ENCODE measurements at regions not wholly inside any gene's neighbourhood (a gene's known extent, or its start where the extent isn't known, plus 50 kb on each side); places are given as distances from the start of the nearest gene placed in this dataset.

DNA sequence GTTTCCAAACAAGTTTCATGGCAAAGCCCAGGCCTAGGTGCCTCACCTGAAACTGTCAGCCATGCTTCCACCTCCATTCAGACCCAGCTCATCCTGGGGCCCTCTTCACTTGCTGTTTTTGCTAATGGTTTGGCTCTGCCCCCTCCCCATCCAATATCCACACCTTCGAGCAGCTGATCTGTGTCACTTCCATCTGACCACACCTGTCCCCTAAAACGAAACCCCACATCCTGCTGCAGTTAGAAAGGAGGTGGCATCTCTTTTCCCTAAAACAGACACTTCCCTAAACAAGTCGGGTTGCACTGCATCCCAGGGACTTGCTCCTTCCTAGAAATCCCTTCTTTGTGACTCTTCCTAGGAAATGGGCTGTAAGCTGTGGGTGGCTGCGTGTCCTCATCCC is 748.7 kb upstream of the SALL3 start:
- Histone ChIP-seq H3K4me1 (ENCODE audit: control insufficient read depth in 5 of 5, insufficient read depth in 5 of 5, low read length in 5 of 5) (no peaks in the 10 kb centered on the region), H3K9me3 (ENCODE audit: control insufficient read depth in 5 of 5, low read length in 5 of 5) (peaks cover 0 to 2% (median 0%) of the 10 kb centered on the region in 5 donors), H3K27ac (ENCODE audit: low read depth, low read length) (no peak overlapping the region), H3K27me3 (ENCODE audit: control insufficient read depth in 5 of 5, insufficient read depth in 4 of 5, low read length in 5 of 5) (peaks cover 0 to 7% (median 0%) of the 10 kb centered on the region in 5 donors), H3K36me3 (ENCODE audit: control insufficient read depth in 5 of 5, insufficient read depth in 5 of 5, low read length in 5 of 5) (no peaks in the 10 kb centered on the region), H3K9ac (ENCODE audit: low read length in 5 of 5) (no peak overlapping the region), H3K4me3 (ENCODE audit: low read depth in 1 of 5, low read length in 5 of 5) (no peak overlapping the region)

- Histone ChIP-seq H3K9me3 (ENCODE audit: control insufficient read depth in 5 of 5, low read length in 5 of 5) (peaks cover 0 to 2% (median 0%) of the 10 kb centered on the region in 5 donors), H3K36me3 (ENCODE audit: control insufficient read depth in 5 of 5, insufficient read depth in 5 of 5, low read length in 5 of 5) (no peaks in the 10 kb centered on the region)
Measured at GRCh38 chr18:78232196-78232595, 747.4 kb upstream of the SALL3 start.

GRCh38 chr18:78237864-78238263 is 741.8 kb upstream of the SALL3 start:
- Histone ChIP-seq H3K4me1 (ENCODE audit: control insufficient read depth in 5 of 5, insufficient read depth in 5 of 5, low read length in 5 of 5) (peaks cover 0 to 14% (median 10%) of the 10 kb centered on the region in 5 donors), H3K36me3 (ENCODE audit: control insufficient read depth in 5 of 5, insufficient read depth in 5 of 5, low read length in 5 of 5) (no peaks in the 10 kb centered on the region), H3K4me3 (ENCODE audit: low read depth in 1 of 5, low read length in 5 of 5) (no peak overlapping the region), H3K27ac (ENCODE audit: low read depth, low read length) (no peak overlapping the region), H3K9me3 (ENCODE audit: control insufficient read depth in 5 of 5, low read length in 5 of 5) (peaks cover 0 to 4% (median 0%) of the 10 kb centered on the region in 5 donors), H3K9ac (ENCODE audit: low read length in 5 of 5) (no peak overlapping the region), H3K27me3 (ENCODE audit: control insufficient read depth in 5 of 5, insufficient read depth in 4 of 5, low read length in 5 of 5) (no peaks in the 10 kb centered on the region)

More at GRCh38 chr18:78232196-78232595, 747.4 kb upstream of the SALL3 start:
- H3K4me3 ChIP-seq (ENCODE audit: low read depth in 1 of 5, low read length in 5 of 5), result no peak overlapping the region
- H3K9ac ChIP-seq (ENCODE audit: low read length in 5 of 5), result no peak overlapping the region
- no peaks in the 10 kb centered on the region for H3K4me1 ChIP-seq (ENCODE audit: control insufficient read depth in 5 of 5, insufficient read depth in 5 of 5, low read length in 5 of 5)
- H3K27me3 ChIP-seq (ENCODE audit: control insufficient read depth in 5 of 5, insufficient read depth in 4 of 5, low read length in 5 of 5), result peaks cover 0 to 7% (median 0%) of the 10 kb centered on the region in 5 donors
- no peak overlapping the region for H3K27ac ChIP-seq (ENCODE audit: low read depth, low read length)

- Histone ChIP-seq H3K27me3 (ENCODE audit: control insufficient read depth in 5 of 5, insufficient read depth in 4 of 5, low read length in 5 of 5) (no peaks in the 10 kb centered on the region), H3K9me3 (ENCODE audit: control insufficient read depth in 5 of 5, low read length in 5 of 5) (peaks cover 0 to 4% (median 0%) of the 10 kb centered on the region in 5 donors), H3K9ac (ENCODE audit: low read length in 5 of 5) (no peak overlapping the region)
Measured at GRCh38 chr18:78238404-78239089, 741.1 kb upstream of the SALL3 start.

DNA sequence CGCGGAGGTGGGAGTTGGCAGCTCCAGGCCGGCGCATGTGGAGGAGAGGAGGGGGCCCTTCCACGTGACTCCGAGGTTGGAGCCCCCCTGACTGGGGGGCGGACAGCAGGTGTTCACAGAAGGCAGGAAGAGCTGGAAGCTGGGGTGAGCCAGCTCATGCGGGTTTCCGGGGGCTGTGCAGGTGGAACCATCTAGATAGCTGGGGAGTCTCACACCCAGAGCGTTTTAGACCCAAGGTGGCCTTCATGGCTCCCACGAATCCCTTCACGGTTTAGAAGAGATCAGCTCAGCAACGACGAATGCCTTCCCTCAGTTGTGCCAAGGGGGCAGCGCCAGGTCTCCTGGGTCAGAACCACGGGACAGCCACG is 740.5 kb upstream of the SALL3 start:
- Histone ChIP-seq H3K27me3 (ENCODE audit: control insufficient read depth in 5 of 5, insufficient read depth in 4 of 5, low read length in 5 of 5) (no peaks in the 10 kb centered on the region), H3K4me1 (ENCODE audit: control insufficient read depth in 5 of 5, insufficient read depth in 5 of 5, low read length in 5 of 5) (peaks cover 0 to 17% (median 10%) of the 10 kb centered on the region in 5 donors), H3K9ac (ENCODE audit: low read length in 5 of 5) (no peak overlapping the region), H3K9me3 (ENCODE audit: control insufficient read depth in 5 of 5, low read length in 5 of 5) (peaks cover 0 to 4% (median 0%) of the 10 kb centered on the region in 5 donors), H3K36me3 (ENCODE audit: control insufficient read depth in 5 of 5, insufficient read depth in 5 of 5, low read length in 5 of 5) (no peaks in the 10 kb centered on the region), H3K4me3 (ENCODE audit: low read depth in 1 of 5, low read length in 5 of 5) (no peak overlapping the region), H3K27ac (ENCODE audit: low read depth, low read length) (no peak overlapping the region)

More at GRCh38 chr18:78238404-78239089, 741.1 kb upstream of the SALL3 start:
- H3K4me1 ChIP-seq (ENCODE audit: control insufficient read depth in 5 of 5, insufficient read depth in 5 of 5, low read length in 5 of 5), result peaks cover 0 to 17% (median 10%) of the 10 kb centered on the region in 5 donors
- H3K4me3 ChIP-seq (ENCODE audit: low read depth in 1 of 5, low read length in 5 of 5), result no peak overlapping the region
- no peaks in the 10 kb centered on the region for H3K36me3 ChIP-seq (ENCODE audit: control insufficient read depth in 5 of 5, insufficient read depth in 5 of 5, low read length in 5 of 5)
- no peak overlapping the region for H3K27ac ChIP-seq (ENCODE audit: low read depth, low read length)

GRCh38 chr18:78240101-78240500 is 739.5 kb upstream of the SALL3 start:
- Histone ChIP-seq H3K27me3 (ENCODE audit: control insufficient read depth in 5 of 5, insufficient read depth in 4 of 5, low read length in 5 of 5) (no peaks in the 10 kb centered on the region), H3K9me3 (ENCODE audit: control insufficient read depth in 5 of 5, low read length in 5 of 5) (peaks cover 0 to 4% (median 0%) of the 10 kb centered on the region in 5 donors), H3K9ac (ENCODE audit: low read length in 5 of 5) (no peak overlapping the region), H3K36me3 (ENCODE audit: control insufficient read depth in 5 of 5, insufficient read depth in 5 of 5, low read length in 5 of 5) (no peaks in the 10 kb centered on the region), H3K4me3 (ENCODE audit: low read depth in 1 of 5, low read length in 5 of 5) (no peak overlapping the region), H3K27ac (ENCODE audit: low read depth, low read length) (no peak overlapping the region), H3K4me1 (ENCODE audit: control insufficient read depth in 5 of 5, insufficient read depth in 5 of 5, low read length in 5 of 5) (peaks cover 0 to 17% (median 10%) of the 10 kb centered on the region in 5 donors)

DNA sequence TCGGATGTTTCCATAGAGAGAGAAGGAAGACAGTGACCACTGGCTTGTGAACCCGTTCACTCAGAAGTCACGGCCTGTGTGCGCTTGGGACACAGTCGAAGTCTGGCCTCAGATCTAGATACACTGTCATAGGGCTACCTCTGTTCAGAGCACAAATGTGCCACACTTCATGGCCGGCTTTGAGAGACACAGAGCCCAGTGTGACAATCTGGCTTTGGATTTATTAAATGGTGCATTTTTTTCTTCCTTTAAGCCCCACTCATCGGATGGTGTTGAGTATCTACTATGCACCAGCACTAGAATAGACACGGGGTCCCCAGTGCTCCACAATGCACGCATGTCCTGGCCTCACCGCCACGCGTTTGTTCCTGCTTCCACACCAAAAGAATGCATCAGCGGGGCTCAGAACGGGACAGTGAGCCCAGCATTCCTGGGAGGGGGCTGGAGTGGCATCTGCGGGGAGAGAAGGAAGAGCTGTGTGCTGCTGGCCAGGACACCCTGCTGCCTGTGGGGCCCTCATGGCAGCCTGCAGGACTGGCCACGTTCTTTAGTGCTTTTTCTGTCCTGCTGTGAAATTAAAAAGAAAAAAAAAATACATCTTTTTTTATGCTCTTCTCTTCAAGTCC is 738.9 kb upstream of the SALL3 start:
- H3K27ac ChIP-seq (ENCODE audit: low read depth, low read length), result no peak overlapping the region
- H3K36me3 ChIP-seq (ENCODE audit: control insufficient read depth in 5 of 5, insufficient read depth in 5 of 5, low read length in 5 of 5), result no peaks in the 10 kb centered on the region
- peaks cover 0 to 17% (median 10%) of the 10 kb centered on the region in 5 donors for H3K4me1 ChIP-seq (ENCODE audit: control insufficient read depth in 5 of 5, insufficient read depth in 5 of 5, low read length in 5 of 5)
- no peak overlapping the region for H3K9ac ChIP-seq (ENCODE audit: low read length in 5 of 5)
- peaks cover 0 to 4% (median 0%) of the 10 kb centered on the region in 5 donors for H3K9me3 ChIP-seq (ENCODE audit: control insufficient read depth in 5 of 5, low read length in 5 of 5)
- H3K4me3 ChIP-seq (ENCODE audit: low read depth in 1 of 5, low read length in 5 of 5), result no peak overlapping the region
- H3K27me3 ChIP-seq (ENCODE audit: control insufficient read depth in 5 of 5, insufficient read depth in 4 of 5, low read length in 5 of 5), result no peaks in the 10 kb centered on the region

- H3K4me1 ChIP-seq (ENCODE audit: control insufficient read depth in 5 of 5, insufficient read depth in 5 of 5, low read length in 5 of 5), result peaks cover 0 to 17% (median 10%) of the 10 kb centered on the region in 5 donors
- H3K36me3 ChIP-seq (ENCODE audit: control insufficient read depth in 5 of 5, insufficient read depth in 5 of 5, low read length in 5 of 5), result no peaks in the 10 kb centered on the region
- peak overlapping the region in 1 of 5 donors; percentile 58 for H3K9ac ChIP-seq (ENCODE audit: low read length in 5 of 5)
- H3K4me3 ChIP-seq (ENCODE audit: low read depth in 1 of 5, low read length in 5 of 5), result peak overlapping the region in 4 of 5 donors; percentile 29 to 63 (median 43)
- peaks cover 0 to 4% (median 0%) of the 10 kb centered on the region in 5 donors for H3K9me3 ChIP-seq (ENCODE audit: control insufficient read depth in 5 of 5, low read length in 5 of 5)
- peak overlapping the region; percentile 13 for H3K27ac ChIP-seq (ENCODE audit: low read depth, low read length)
- H3K27me3 ChIP-seq (ENCODE audit: control insufficient read depth in 5 of 5, insufficient read depth in 4 of 5, low read length in 5 of 5), result peaks cover 0 to 6% (median 0%) of the 10 kb centered on the region in 5 donors
Measured at GRCh38 chr18:78241535-78242253, 737.9 kb upstream of the SALL3 start.

DNA sequence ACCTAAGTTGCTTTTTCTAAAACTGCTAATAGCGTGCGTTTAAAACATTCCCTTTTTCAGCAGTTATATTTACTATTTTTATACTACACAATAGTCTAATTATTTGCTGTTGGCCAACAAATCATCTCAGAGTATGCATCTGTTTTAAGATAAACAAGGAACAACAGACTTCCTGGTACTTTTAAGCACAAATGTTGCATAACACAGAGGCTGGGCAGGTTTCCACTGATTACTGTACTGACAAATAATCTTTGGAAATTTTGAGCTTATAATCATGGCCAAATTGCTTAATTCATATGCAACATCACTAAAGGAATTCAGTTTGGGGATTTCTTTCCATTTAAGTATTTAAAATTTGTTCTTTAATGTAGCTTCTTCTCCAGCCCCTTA is 737.4 kb upstream of the SALL3 start:
- peaks cover 0 to 4% (median 0%) of the 10 kb centered on the region in 5 donors for H3K9me3 ChIP-seq (ENCODE audit: control insufficient read depth in 5 of 5, low read length in 5 of 5)
- peak overlapping the region in 1 of 5 donors; percentile 58 for H3K9ac ChIP-seq (ENCODE audit: low read length in 5 of 5)
- H3K27ac ChIP-seq (ENCODE audit: low read depth, low read length), result peak overlapping the region; percentile 13
- peak overlapping the region in 4 of 5 donors; percentile 29 to 63 (median 43) for H3K4me3 ChIP-seq (ENCODE audit: low read depth in 1 of 5, low read length in 5 of 5)
- peaks cover 0 to 17% (median 10%) of the 10 kb centered on the region in 5 donors for H3K4me1 ChIP-seq (ENCODE audit: control insufficient read depth in 5 of 5, insufficient read depth in 5 of 5, low read length in 5 of 5)
- no peaks in the 10 kb centered on the region for H3K36me3 ChIP-seq (ENCODE audit: control insufficient read depth in 5 of 5, insufficient read depth in 5 of 5, low read length in 5 of 5)
- H3K27me3 ChIP-seq (ENCODE audit: control insufficient read depth in 5 of 5, insufficient read depth in 4 of 5, low read length in 5 of 5), result peaks cover 0 to 10% (median 0%) of the 10 kb centered on the region in 5 donors
